H1 (cell line): ENCODE measurements at regions not wholly inside any gene's neighbourhood (a gene's known extent, or its start where the extent isn't known, plus 50 kb on each side); places are given as distances from the start of the nearest gene placed in this dataset.

Experiments used
- CTCF ChIA-PET: fragments of 300-600 bp; sonication (Branson Sonifier 250); formaldehyde crosslinking; loops from one replicate; lab custom pipeline; 2021; ENCODE audit not compliant: partially characterized antibody; lab: Charles Lee
- POLR2A ChIA-PET: fragments of 300-600 bp; sonication (Branson Sonifier 250); formaldehyde crosslinking; loops from one replicate; lab custom pipeline; 2021; ENCODE audit warnings: inconsistent platforms; ENCODE audit not compliant: partially characterized antibody; lab: Charles Lee
- DNase-seq, 2 experiments: peaks; one replicate each; pipeline versions ENCODE4 v3.0.0 to v3.0.0-alpha.2; 2010 to 2022; ENCODE audit warnings: low spot score in 2 of 2, low read depth in 1 of 2, mixed read lengths in 1 of 2
- FAIRE-seq: peaks from 2 replicates; lab custom pipeline; 2011; peaks lifted over from hg19 to GRCh38; lab: Jason Lieb, UNC
- H2AFZ ChIP-seq: 2 replicates; pipeline ENCODE4 v1.8.1; 2012; ENCODE audit warnings: low read length, inconsistent platforms
- H2AK5ac ChIP-seq: 2 replicates; pipeline ENCODE4 v1.6.1; 2013; ENCODE audit warnings: low read depth, low read length
- H2BK120ac ChIP-seq: replicated peaks from 2 replicates; pipeline ENCODE3; 2013; ENCODE audit warnings: low read depth, low read length, inconsistent platforms
- H2BK12ac ChIP-seq: 2 replicates; pipeline ENCODE4 v1.6.1; 2013; ENCODE audit warnings: low read depth, low read length
- H2BK15ac ChIP-seq: 2 replicates; pipeline ENCODE4 v1.6.1; 2013; ENCODE audit warnings: low read length
- H2BK20ac ChIP-seq: 2 replicates; pipeline ENCODE4 v1.6.1; 2013; ENCODE audit warnings: low read length
- H2BK5ac ChIP-seq: 2 replicates; pipeline ENCODE4 v1.6.1; 2013; ENCODE audit warnings: low read depth, low read length
- H3K14ac ChIP-seq: 2 replicates; pipeline ENCODE4 v1.6.1; 2013; ENCODE audit warnings: inconsistent platforms; ENCODE audit not compliant: insufficient read length
- H3K18ac ChIP-seq: 2 replicates; pipeline ENCODE4 v1.6.1; 2013; ENCODE audit warnings: low read length; ENCODE audit errors: extremely low read depth
- H3K23ac ChIP-seq: 2 replicates; pipeline ENCODE4 v1.6.1; 2013; ENCODE audit warnings: inconsistent platforms; ENCODE audit not compliant: insufficient read length
- H3K23me2 ChIP-seq: 2 replicates; pipeline ENCODE4 v1.6.1; 2013; ENCODE audit warnings: low read depth, low read length
- H3K27ac ChIP-seq: 2 replicates; pipeline ENCODE4 v1.6.1; 2011; ENCODE audit warnings: low read depth, low read length, inconsistent platforms
- H3K27me3 ChIP-seq, 4 experiments: replicated peaks in 1 of 4; 1 replicate in 1 of 4; 2 replicates in 3 of 4; pipeline versions ENCODE4 v1.6.1 to v1.8.1; 2011 to 2013; ENCODE audit warnings: low read length in 3 of 4, mild to moderate bottlenecking in 3 of 4, inconsistent platforms in 2 of 4, mixed read lengths in 2 of 4, moderate library complexity in 1 of 4; ENCODE audit not compliant: control insufficient read depth in 3 of 4, insufficient read depth in 3 of 4; ENCODE audit errors: extremely low read depth in 1 of 4
- H3K36me3 ChIP-seq, 4 experiments: 2 replicates each; pipeline versions ENCODE4 v1.6.1 to v1.8.1; 2011 to 2013; ENCODE audit warnings: mild to moderate bottlenecking in 4 of 4, low read length in 3 of 4, moderate library complexity in 2 of 4, control low read depth in 1 of 4, inconsistent platforms in 1 of 4; ENCODE audit not compliant: insufficient read depth in 4 of 4, control insufficient read depth in 2 of 4
- H3K4ac ChIP-seq: replicated peaks from 2 replicates; pipeline ENCODE3; 2013; ENCODE audit warnings: low read length, low read depth, mixed read lengths, inconsistent platforms; ENCODE audit not compliant: insufficient read length
- H3K4me1 ChIP-seq, 4 experiments: replicated peaks in 1 of 4; 1 replicate in 1 of 4; 2 replicates in 3 of 4; pipeline versions ENCODE4 v1.6.1 to v1.8.1; 2011 to 2013; ENCODE audit warnings: low read length in 3 of 4, inconsistent platforms in 2 of 4, mixed read lengths in 1 of 4; ENCODE audit not compliant: insufficient read depth in 4 of 4, control insufficient read depth in 3 of 4
- H3K4me2 ChIP-seq, 2 experiments: 2 replicates each; pipeline versions ENCODE4 v1.6.1 to v1.8.1; 2011 to 2013; ENCODE audit warnings: low read depth in 2 of 2, low read length in 2 of 2, control low read depth in 1 of 2, inconsistent platforms in 1 of 2, mild to moderate bottlenecking in 1 of 2; ENCODE audit not compliant: insufficient read depth in 1 of 2
- H3K4me3 ChIP-seq, 4 experiments: fragments of 200-600, 300-600 bp in 1 of 4; sonication (generic), shearing (Covaris generic), sonication (Bioruptor Twin) in 1 of 4; 2 replicates each; pipeline versions ENCODE4 v1.5.1 to v1.8.1; 2011 to 2016; ENCODE audit warnings: low read length in 4 of 4, low read depth in 3 of 4, control low read depth in 2 of 4, inconsistent platforms in 2 of 4, mild to moderate bottlenecking in 2 of 4, mixed read lengths in 1 of 4, moderate library complexity in 1 of 4; ENCODE audit not compliant: insufficient read depth in 2 of 4; ENCODE audit errors: extremely low read depth in 1 of 4
- H3K56ac ChIP-seq: replicated peaks from 2 replicates; pipeline ENCODE3; 2013; ENCODE audit warnings: low read depth, mild to moderate bottlenecking, mixed read lengths, low read length, inconsistent platforms; ENCODE audit not compliant: insufficient read length
- H3K79me1 ChIP-seq: 2 replicates; pipeline ENCODE4 v1.6.1; 2013; ENCODE audit warnings: low read depth, low read length, control low read depth
- H3K79me2 ChIP-seq, 2 experiments: 2 replicates each; pipeline versions ENCODE4 v1.6.1 to v1.8.1; 2012 to 2013; ENCODE audit warnings: low read length in 2 of 2, mild to moderate bottlenecking in 2 of 2, inconsistent platforms in 1 of 2; ENCODE audit not compliant: insufficient read depth in 2 of 2, control insufficient read depth in 1 of 2
- H3K9ac ChIP-seq, 4 experiments: replicated peaks in 1 of 4; 1 replicate in 1 of 4; 2 replicates in 3 of 4; pipeline versions ENCODE4 v1.6.1 to v1.8.1; 2011 to 2013; ENCODE audit warnings: low read depth in 3 of 4, low read length in 3 of 4, control low read depth in 2 of 4, mild to moderate bottlenecking in 2 of 4, moderate library complexity in 2 of 4, inconsistent platforms in 1 of 4; ENCODE audit errors: extremely low read depth in 1 of 4
- H3K9me3 ChIP-seq, 2 experiments: 2 replicates each; pipeline versions ENCODE4 v1.6.1 to v1.8.1; 2012 to 2013; ENCODE audit warnings: mild to moderate bottlenecking in 2 of 2, moderate library complexity in 2 of 2, control low read depth in 1 of 2, inconsistent platforms in 1 of 2, low read depth in 1 of 2, low read length in 1 of 2, mixed read lengths in 1 of 2; ENCODE audit not compliant: insufficient read depth in 2 of 2
- H4K20me1 ChIP-seq, 2 experiments: replicated peaks in 1 of 2; 2 replicates each; pipeline versions ENCODE3 to v1.8.1; 2011 to 2013; ENCODE audit warnings: inconsistent platforms in 2 of 2, low read length in 2 of 2, mild to moderate bottlenecking in 1 of 2; ENCODE audit not compliant: insufficient read depth in 2 of 2, control insufficient read depth in 1 of 2
- H4K5ac ChIP-seq: 2 replicates; pipeline ENCODE4 v1.6.1; 2013; ENCODE audit warnings: low read length, low read depth, mixed read lengths, inconsistent platforms; ENCODE audit not compliant: insufficient read length
- H4K8ac ChIP-seq: 2 replicates; pipeline ENCODE4 v1.8.0; 2013; ENCODE audit warnings: mild to moderate bottlenecking, moderate library complexity, low read length, inconsistent platforms; ENCODE audit not compliant: insufficient read depth; ENCODE audit errors: extremely low read depth
- H4K91ac ChIP-seq: replicated peaks from 2 replicates; pipeline ENCODE3; 2013; ENCODE audit warnings: low read length, mixed read lengths, inconsistent platforms; ENCODE audit not compliant: insufficient read length
- ATF2 ChIP-seq: IDR thresholded peaks from 2 replicates; pipeline ENCODE4 v1.6.1; 2012; ENCODE audit warnings: low read length, inconsistent platforms
- BACH1 ChIP-seq: IDR thresholded peaks from 2 replicates; pipeline ENCODE4 v1.6.1; 2012; ENCODE audit warnings: low read length, improper control_type of control experiment
- BCL11A ChIP-seq, 2 experiments: IDR thresholded peaks; one replicate each; pipeline ENCODE4 v1.6.1; 2011; ENCODE audit warnings: low read depth in 2 of 2, low read length in 2 of 2, mild to moderate bottlenecking in 2 of 2
- CBX5 ChIP-seq: fragments of 300-800, 300-1000 bp; sonication (generic); IDR thresholded peaks from 2 replicates; pipeline ENCODE4 v1.7.1; 2016; ENCODE audit warnings: antibody characterized with exemption, low read length, low read depth
- E2F6 ChIP-seq: IDR thresholded peaks from 2 replicates; pipeline ENCODE4 v1.6.1; 2012; ENCODE audit warnings: inconsistent platforms
- EP300 ChIP-seq, 2 experiments: IDR thresholded peaks; 1 replicate in 1 of 2; 2 replicates in 1 of 2; pipeline ENCODE4 v1.6.1; 2011 to 2012; ENCODE audit warnings: low read depth in 2 of 2, low read length in 2 of 2, mild to moderate bottlenecking in 2 of 2, borderline replicate concordance in 1 of 2, inconsistent platforms in 1 of 2, moderate library complexity in 1 of 2
- MAFK ChIP-seq: IDR thresholded peaks from 2 replicates; pipeline ENCODE4 v1.6.1; 2012; ENCODE audit warnings: low read depth, mild to moderate bottlenecking, improper control_type of control experiment, low read length
- POLR2A ChIP-seq, 2 experiments: IDR thresholded peaks; 1 replicate in 1 of 2; 2 replicates in 1 of 2; pipeline ENCODE4 v1.6.1; 2011; ENCODE audit warnings: low read depth in 2 of 2, low read length in 2 of 2, mild to moderate bottlenecking in 2 of 2; ENCODE audit errors: control extremely low read depth in 1 of 2
- RFX5 ChIP-seq: IDR thresholded peaks from 2 replicates; pipeline ENCODE4 v1.6.1; 2011; ENCODE audit warnings: low read depth, low read length, improper control_type of control experiment, borderline replicate concordance
- SIN3A ChIP-seq, 2 experiments: IDR thresholded peaks in 1 of 2; conservative IDR thresholded peaks in 1 of 2; 2 replicates each; pipeline ENCODE4 v1.6.1; 2011 to 2012; ENCODE audit warnings: low read length in 2 of 2, improper control_type of control experiment in 1 of 2, low read depth in 1 of 2, mild to moderate bottlenecking in 1 of 2
- SIRT6 ChIP-seq: IDR thresholded peaks from one replicate; pipeline ENCODE4 v1.7.1; 2012; ENCODE audit warnings: low read length, inconsistent platforms
- SP2 ChIP-seq: IDR thresholded peaks from 2 replicates; pipeline ENCODE4 v1.6.1; 2012; ENCODE audit warnings: mild to moderate bottlenecking, low read length, inconsistent platforms
- SP4 ChIP-seq: IDR thresholded peaks from 2 replicates; pipeline ENCODE4 v1.6.1; 2012; ENCODE audit warnings: low read length, inconsistent platforms
- YY1 ChIP-seq: IDR thresholded peaks from 2 replicates; pipeline ENCODE4 v1.6.1; 2011; ENCODE audit warnings: low read depth, mild to moderate bottlenecking, low read length
- WGBS, 2 experiments: shearing (Covaris generic) in 1 of 2; methylation state at CpG; one replicate each; pipeline versions ENCODE4 v1.1.6 to v1.1.7; 2013 to 2015; ENCODE audit warnings: low lambda C conversion rate in 2 of 2, mixed read lengths in 2 of 2, inconsistent platforms in 1 of 2, low coverage in 1 of 2, missing lambda C conversion rate in 1 of 2; ENCODE audit not compliant: insufficient replicate concordance in 2 of 2, insufficient coverage in 1 of 2, insufficient read length in 1 of 2; ENCODE audit errors: extremely low coverage in 1 of 2, missing lambda C conversion rate in 1 of 2; 5-methylcytosine and 5-hydroxymethylcytosine counted together

- Histone ChIP-seq H4K5ac (no peak overlapping the region), H3K4ac (no peak overlapping the region), H3K9me3 (no peaks in the 10 kb centered on the region), H2AFZ (no peak overlapping the region), H2BK12ac (no peak overlapping the region), H2BK15ac (no peak overlapping the region), H4K20me1 (no peaks in the 10 kb centered on the region), H2BK120ac (no peak overlapping the region), H3K14ac (no peak overlapping the region), H2BK20ac (no peak overlapping the region), H3K79me2 (no peaks in the 10 kb centered on the region), H3K9ac (no peak overlapping the region), H3K27ac (no peak overlapping the region), H3K23me2 (no peaks in the 10 kb centered on the region), H3K56ac (no peak overlapping the region), H3K36me3 (no peaks in the 10 kb centered on the region), H3K79me1 (no peaks in the 10 kb centered on the region), H3K27me3 (no peaks in the 10 kb centered on the region), H3K4me2 (no peak overlapping the region), H2AK5ac (no peak overlapping the region), H2BK5ac (no peak overlapping the region), H3K23ac (no peak overlapping the region), H3K18ac (no peak overlapping the region), H3K4me3 (no peak overlapping the region), H3K4me1 (no peaks in the 10 kb centered on the region), H4K8ac (no peak overlapping the region), H4K91ac (no peak overlapping the region)
- FAIRE-seq (no peak), DNase-seq (no peak)
- 64% methylated on average over 2 of the region's 2 CpGs; no CpG with 5 or more reads in 1 of the 2 experiments for WGBS, 2 experiments
- CTCF ChIA-PET, result interaction anchor here (0.6 to 5.3 kb wide), 4 partner anchors 17 to 197 kb away, joined by 3 to 144 read pairs (median 28); no protein-coding TSS in a partner anchor
- POLR2A ChIA-PET, result no interaction called here
- TF ChIP-seq ATF2, result no peak
- TF ChIP-seq SIRT6, result no peak
- no peak for TF ChIP-seq E2F6
- TF ChIP-seq CBX5, result no peak
- TF ChIP-seq SP2, result no peak
- no peak for TF ChIP-seq EP300 (IDR thresholded peaks at IDR 0.05; ENCODE audit: borderline replicate concordance in 1 of 2, low read depth in 2 of 2, low read length in 2 of 2)
- no peak for TF ChIP-seq POLR2A (IDR thresholded peaks at IDR 0.05; ENCODE audit: control extremely low read depth in 1 of 2, low read depth in 2 of 2, low read length in 2 of 2)
- no peak for TF ChIP-seq RFX5
- TF ChIP-seq SIN3A (conservative IDR thresholded peaks at IDR 0.05 in 1 of 2, IDR thresholded peaks at IDR 0.05 in 1 of 2; ENCODE audit: low read depth in 1 of 2, low read length in 2 of 2), result no peak
- no peak for TF ChIP-seq SP4
- TF ChIP-seq BCL11A (IDR thresholded peaks at IDR 0.05; ENCODE audit: low read depth in 2 of 2, low read length in 2 of 2), result no peak
- no peak for TF ChIP-seq YY1
- TF ChIP-seq BACH1, result no peak
- no peak for TF ChIP-seq MAFK
Observed at GRCh38 chr18:59820663-59821062, 79.1 kb upstream of the PMAIP1 start.
